Osteoblast (primary cell): ENCODE measurements at regions not wholly inside any gene's neighbourhood (a gene's known extent, or its start where the extent isn't known, plus 50 kb on each side); places are given as distances from the start of the nearest gene placed in this dataset.

Source experiments
- DNase-seq: peaks from one replicate; pipeline ENCODE4 v3.0.0; 2011; ENCODE audit warnings: low spot score, mixed read lengths; ENCODE audit not compliant: insufficient read length; ENCODE audit errors: missing footprints
- H2AFZ ChIP-seq: 2 replicates; pipeline ENCODE4 v1.6.0; 2011; ENCODE audit warnings: mild to moderate bottlenecking, low read length
- H3K27ac ChIP-seq: 2 replicates; pipeline ENCODE4 v1.5.1; 2011; ENCODE audit warnings: mild to moderate bottlenecking, low read depth, low read length, moderate library complexity
- H3K27me3 ChIP-seq: 2 replicates; pipeline ENCODE4 v1.6.0; 2012; ENCODE audit warnings: mild to moderate bottlenecking, control low read depth, inconsistent platforms, low read length, moderate library complexity; ENCODE audit not compliant: insufficient read depth
- H3K36me3 ChIP-seq: 2 replicates; pipeline ENCODE4 v1.5.1; 2011; ENCODE audit warnings: mild to moderate bottlenecking, low read length, control low read depth, moderate library complexity; ENCODE audit not compliant: insufficient read depth
- H3K4me1 ChIP-seq: 2 replicates; pipeline ENCODE4 v1.5.1; 2011; ENCODE audit warnings: mild to moderate bottlenecking, low read length, control low read depth, moderate library complexity; ENCODE audit not compliant: insufficient read depth
- H3K4me2 ChIP-seq: 2 replicates; pipeline ENCODE4 v1.6.0; 2011; ENCODE audit warnings: mild to moderate bottlenecking, low read length; ENCODE audit not compliant: insufficient read depth
- H3K4me3 ChIP-seq: fragments of 200-600 bp; sonication (generic); 3 replicates; pipeline ENCODE4 v1.5.1; 2012; ENCODE audit warnings: mild to moderate bottlenecking, low read length, inconsistent platforms; ENCODE audit not compliant: insufficient read depth
- H3K79me2 ChIP-seq: 2 replicates; pipeline ENCODE4 v1.6.0; 2012; ENCODE audit warnings: mild to moderate bottlenecking, low read length, control low read depth, inconsistent platforms; ENCODE audit not compliant: insufficient read depth
- H3K9me3 ChIP-seq: 2 replicates; pipeline ENCODE4 v1.5.1; 2011; ENCODE audit warnings: low read depth, low read length, control low read depth
- H4K20me1 ChIP-seq: 2 replicates; pipeline ENCODE4 v1.6.0; 2012; ENCODE audit warnings: mild to moderate bottlenecking, low read length, control low read depth; ENCODE audit not compliant: insufficient read depth
- CTCF ChIP-seq: IDR thresholded peaks from 2 replicates; pipeline ENCODE4 v1.5.1; 2011; ENCODE audit warnings: mild to moderate bottlenecking, low read depth, low read length, moderate library complexity; ENCODE audit errors: extremely low read depth

GRCh38 chr3:107249132-107249531 lies 128.1 kb upstream of the CCDC54 start:
- DNase-seq, result no peak
- no peak for TF ChIP-seq CTCF
- Histone ChIP-seq H3K4me3 (no peak overlapping the region), H2AFZ (no peak overlapping the region), H3K36me3 (peaks cover 18% of the 10 kb centered on the region), H3K9me3 (no peaks in the 10 kb centered on the region), H4K20me1 (peaks cover 2% of the 10 kb centered on the region), H3K27me3 (no peaks in the 10 kb centered on the region), H3K4me2 (no peak overlapping the region), H3K4me1 (no peaks in the 10 kb centered on the region), H3K79me2 (peaks cover 18% of the 10 kb centered on the region), H3K27ac (no peak overlapping the region)

GRCh38 chr3:107250221-107250620 lies 127.0 kb upstream of the CCDC54 start:
- no peaks in the 10 kb centered on the region for H3K27me3 ChIP-seq
- H3K27ac ChIP-seq, result no peak overlapping the region
- peaks cover 18% of the 10 kb centered on the region for H3K36me3 ChIP-seq
- no peaks in the 10 kb centered on the region for H3K4me1 ChIP-seq
- peaks cover 2% of the 10 kb centered on the region for H4K20me1 ChIP-seq
- H3K9me3 ChIP-seq, result no peaks in the 10 kb centered on the region
- no peak overlapping the region for H3K4me2 ChIP-seq
- H3K79me2 ChIP-seq, result peaks cover 7% of the 10 kb centered on the region
- no peak overlapping the region for H3K4me3 ChIP-seq
- no peak for DNase-seq
- H2AFZ ChIP-seq, result no peak overlapping the region
- no peak for TF ChIP-seq CTCF

- Histone ChIP-seq H3K4me1 (no peaks in the 10 kb centered on the region), H4K20me1 (no peaks in the 10 kb centered on the region), H3K27ac (no peak overlapping the region), H3K79me2 (no peaks in the 10 kb centered on the region), H3K9me3 (no peaks in the 10 kb centered on the region), H3K4me3 (no peak overlapping the region), H3K4me2 (no peak overlapping the region), H3K36me3 (peaks cover 4% of the 10 kb centered on the region), H2AFZ (no peak overlapping the region), H3K27me3 (no peaks in the 10 kb centered on the region)
- no peak for DNase-seq
- no peak for TF ChIP-seq CTCF
Measured at GRCh38 chr3:107251819-107252218, 125.4 kb upstream of the CCDC54 start.

GRCh38 chr3:107256963-107257362 lies 120.3 kb upstream of the CCDC54 start:
- Histone ChIP-seq H3K79me2 (no peaks in the 10 kb centered on the region), H3K4me3 (no peak overlapping the region), H3K27ac (no peak overlapping the region), H3K9me3 (no peaks in the 10 kb centered on the region), H2AFZ (no peak overlapping the region), H3K4me2 (no peak overlapping the region), H4K20me1 (no peaks in the 10 kb centered on the region), H3K27me3 (no peaks in the 10 kb centered on the region), H3K4me1 (no peaks in the 10 kb centered on the region), H3K36me3 (no peaks in the 10 kb centered on the region)
- no peak for DNase-seq
- no peak for TF ChIP-seq CTCF
